ENCODE measurements at regions not wholly inside any gene's neighbourhood (a gene's known extent, or its start where the extent isn't known, plus 50 kb on each side); places are given as distances from the start of the nearest gene placed in this dataset.
A peak's percentile ranks its signal among the peaks of the same experiment; 100 is the strongest.

DNA sequence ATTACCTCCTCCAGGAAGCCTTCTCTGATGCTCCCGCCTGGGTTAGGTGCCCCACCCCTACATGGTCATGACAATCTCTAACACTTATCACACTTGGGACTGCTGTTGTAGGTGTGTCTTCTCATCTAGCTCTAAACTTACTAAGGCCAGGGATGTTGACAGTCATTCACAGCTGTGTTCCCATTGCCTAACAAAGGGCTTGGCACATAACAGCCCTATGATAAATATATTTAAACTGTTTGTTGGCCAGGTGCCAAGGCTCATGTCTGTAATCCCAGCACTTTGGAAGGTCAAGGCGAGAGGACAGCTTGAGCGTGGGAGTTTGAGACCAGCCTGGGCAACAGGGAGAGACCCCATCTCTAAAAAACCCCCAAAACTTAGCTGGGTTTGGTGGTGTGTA, 98.8 kb upstream of the RGS6 start:
- FAIRE-seq: no peak

DNA sequence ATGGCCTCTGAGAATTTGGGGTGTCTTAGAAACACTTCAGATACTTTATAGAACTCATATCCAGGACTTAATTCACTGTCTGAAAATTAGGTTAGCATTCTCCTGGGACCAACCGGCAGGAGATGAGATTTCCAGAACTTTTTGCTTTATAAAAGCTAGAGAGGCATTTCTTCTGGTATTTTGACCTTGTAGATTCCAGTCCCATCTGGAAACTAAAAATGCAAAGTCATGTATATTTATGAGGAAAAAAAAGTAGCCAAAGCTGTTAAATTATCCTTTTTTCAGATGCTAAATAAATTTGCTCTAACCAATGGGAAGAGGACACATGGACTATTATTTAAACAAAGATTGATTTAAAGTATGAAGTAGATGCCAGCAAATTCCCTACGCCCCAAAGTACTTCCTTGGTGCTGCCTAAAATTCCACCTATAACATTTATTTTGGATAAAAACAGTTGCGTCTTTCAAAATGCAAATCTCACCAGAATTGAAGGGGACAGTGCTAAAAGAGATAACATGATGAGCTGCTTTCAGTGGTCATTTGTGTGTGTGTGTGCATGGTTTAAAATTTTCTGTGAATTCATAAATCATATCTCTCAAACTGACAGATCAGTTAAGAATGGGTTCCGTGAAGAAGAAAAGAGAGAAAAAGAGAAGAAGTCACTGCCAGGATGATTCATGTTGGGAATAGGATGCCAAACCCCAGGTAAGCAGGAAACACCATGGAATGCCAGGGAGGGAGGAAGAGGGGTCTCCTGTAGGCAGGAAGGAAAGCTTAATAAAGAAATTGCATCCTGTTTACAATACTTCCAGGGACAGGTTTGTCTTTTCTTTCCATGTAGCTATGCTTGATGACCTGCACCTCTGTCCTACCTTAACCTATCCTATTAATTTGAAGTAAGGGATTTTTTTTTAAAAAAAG, 97.7 kb upstream of the RGS6 start:
- peak; percentile 45 for FAIRE-seq

DNA sequence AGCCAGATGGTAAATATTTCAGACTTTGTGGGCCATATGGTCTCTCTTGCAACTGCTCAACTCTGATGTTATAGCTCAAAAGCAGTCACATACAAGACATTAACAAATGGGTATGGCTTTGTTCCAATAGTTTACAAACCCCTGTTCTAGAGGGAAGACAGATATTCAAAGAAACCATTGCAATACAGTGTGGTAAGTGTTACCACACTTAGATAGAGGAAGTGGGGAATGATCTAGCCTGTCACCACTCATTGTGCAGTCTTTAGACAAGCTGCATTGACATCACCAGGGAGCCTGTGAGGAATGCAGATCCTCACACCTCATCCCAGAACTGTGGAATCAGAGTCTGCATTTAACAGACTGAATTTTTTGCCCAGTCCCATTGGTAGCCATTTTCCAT, 80.0 kb upstream of the RGS6 start:
- no peak for FAIRE-seq

DNA sequence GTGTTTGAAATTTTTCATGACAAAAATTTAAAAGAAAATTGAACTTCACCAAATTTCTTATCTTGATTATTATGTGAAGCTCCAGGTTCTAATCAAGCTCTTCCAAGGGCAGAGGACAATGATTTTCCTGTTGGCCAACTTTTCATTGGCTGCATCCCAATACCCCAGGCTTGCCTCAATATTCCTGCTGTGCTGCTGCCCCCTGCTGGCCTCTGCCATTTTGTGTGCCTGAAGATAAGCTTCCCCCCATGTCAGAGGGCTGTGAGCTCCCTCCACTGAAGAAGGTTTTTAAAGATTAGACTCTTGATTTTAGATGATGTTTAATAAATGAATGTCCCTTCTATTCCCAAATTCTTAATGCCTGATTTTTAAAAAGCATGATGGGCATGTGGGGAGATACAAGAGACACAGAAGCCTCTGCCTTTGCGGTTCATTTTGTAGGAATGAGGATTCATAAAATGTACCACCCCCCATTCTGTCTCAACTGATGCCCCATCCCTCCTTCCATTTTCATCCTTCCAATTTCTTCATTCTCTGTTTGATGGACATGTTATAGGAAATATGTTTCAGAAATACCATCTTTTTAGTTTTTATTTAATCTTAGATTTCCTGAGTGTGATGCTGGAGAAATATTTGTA, 76.7 kb upstream of the RGS6 start:
- peak; percentile 4 for FAIRE-seq

DNA sequence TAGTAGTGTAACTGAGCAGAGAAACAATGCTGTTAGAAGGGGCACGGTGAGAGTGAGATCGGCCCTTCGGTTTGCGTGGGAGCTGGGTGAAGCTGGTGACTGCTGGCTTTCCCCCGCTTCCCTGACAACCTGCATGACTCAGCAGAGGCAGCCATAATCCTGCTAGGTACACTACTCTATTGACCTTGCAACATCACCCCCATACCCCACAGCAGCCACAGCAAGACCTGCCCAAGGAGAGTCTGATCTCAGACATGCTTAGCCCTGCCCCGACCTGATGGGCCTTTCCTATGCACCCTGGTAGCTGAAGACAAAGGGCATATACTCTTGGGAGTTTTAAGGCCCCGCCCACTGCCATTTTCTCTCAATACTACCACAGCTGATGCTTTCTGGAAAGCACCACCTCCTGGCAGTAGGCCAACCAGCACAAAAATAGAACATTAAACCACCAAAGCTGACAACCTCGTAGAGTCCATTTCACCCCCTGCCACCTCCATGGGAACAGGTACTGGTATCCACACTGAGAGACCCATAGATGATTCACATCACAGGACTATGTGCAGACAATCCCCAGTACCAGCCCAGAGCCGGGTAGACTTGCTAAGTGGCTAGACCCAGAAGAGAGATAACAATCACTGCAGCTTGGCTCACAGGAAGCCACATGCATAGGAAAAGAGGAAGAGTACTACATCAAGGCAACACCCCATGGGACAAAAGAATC, 75.9 kb upstream of the RGS6 start:
- FAIRE-seq: no peak

DNA sequence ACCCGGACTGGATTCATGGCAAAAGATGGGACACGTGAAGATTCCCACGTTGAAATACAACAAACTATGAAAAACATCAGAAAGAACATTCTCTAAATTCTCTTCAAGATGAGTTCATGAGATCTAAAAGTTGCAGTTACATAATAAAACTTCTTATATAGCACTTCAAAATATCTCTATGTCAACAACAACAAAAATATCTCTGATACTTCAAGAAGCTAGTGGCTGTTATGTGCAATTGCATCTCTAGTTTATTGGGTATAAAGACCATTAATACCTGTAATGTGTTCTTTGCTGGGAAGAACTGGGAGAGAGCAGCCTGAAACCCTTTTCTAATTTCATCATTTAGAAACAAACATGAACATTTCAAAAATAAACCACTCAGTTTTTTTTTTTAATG, 69.2 kb upstream of the RGS6 start:
- FAIRE-seq: no peak

DNA sequence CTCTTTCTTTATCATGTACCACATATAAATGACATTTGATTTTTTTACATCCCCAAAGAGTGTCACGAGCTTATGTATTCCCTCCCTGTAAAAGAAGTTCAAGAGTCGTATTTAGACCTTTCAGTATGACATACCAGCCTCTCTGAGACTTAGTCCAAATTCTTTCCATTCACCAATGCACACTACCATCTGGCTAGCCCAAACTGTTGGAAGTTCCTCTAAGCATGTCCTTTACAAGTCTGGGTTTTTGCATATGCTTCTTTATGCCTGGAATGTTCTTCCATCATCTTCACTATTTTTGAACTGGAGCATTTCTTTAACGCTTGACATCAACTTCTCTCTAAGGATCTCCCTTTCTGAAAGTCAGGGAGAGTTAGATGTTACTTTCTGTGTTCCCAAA, 68.5 kb upstream of the RGS6 start:
- no peak for FAIRE-seq

Data from endometrium (tissue), 2 donors.